HUES6 (cell line): ENCODE measurements at regions not wholly inside any gene's neighbourhood (a gene's known extent, or its start where the extent isn't known, plus 50 kb on each side); places are given as distances from the start of the nearest gene placed in this dataset.

Experiments
- H3K27ac ChIP-seq: 2 replicates; pipeline ENCODE4 v1.7.0; 2013; ENCODE audit warnings: low read depth, mild to moderate bottlenecking, low read length, inconsistent platforms
- H3K27me3 ChIP-seq: 2 replicates; pipeline ENCODE4 v1.6.1; 2013; ENCODE audit warnings: low read length; ENCODE audit not compliant: control insufficient read depth, insufficient read depth
- H3K36me3 ChIP-seq: 2 replicates; pipeline ENCODE4 v1.6.1; 2013; ENCODE audit warnings: low read length; ENCODE audit not compliant: control insufficient read depth, insufficient read depth
- H3K4me1 ChIP-seq: 2 replicates; pipeline ENCODE4 v1.6.1; 2013; ENCODE audit warnings: low read length; ENCODE audit not compliant: control insufficient read depth, insufficient read depth
- H3K4me3 ChIP-seq: 2 replicates; pipeline ENCODE4 v1.5.1; 2013; ENCODE audit warnings: low read depth, low read length
- H3K9ac ChIP-seq: one replicate; pipeline ENCODE4 v1.6.1; 2013; ENCODE audit warnings: mild to moderate bottlenecking, low read length
- H3K9me3 ChIP-seq: 2 replicates; pipeline ENCODE4 v1.6.1; 2013; ENCODE audit warnings: low read depth, low read length; ENCODE audit not compliant: control insufficient read depth, insufficient read depth

GRCh38 chr10:4046030-4046429, 261.0 kb upstream of the KLF6 start:
- H3K27me3 ChIP-seq: no peaks in the 10 kb centered on the region
- no peaks in the 10 kb centered on the region for H3K36me3 ChIP-seq
- no peak overlapping the region for H3K27ac ChIP-seq
- H3K4me3 ChIP-seq: no peak overlapping the region
- H3K9ac ChIP-seq: no peak overlapping the region
- no peaks in the 10 kb centered on the region for H3K4me1 ChIP-seq
- peaks cover 12% of the 10 kb centered on the region for H3K9me3 ChIP-seq

GRCh38 chr10:4043897-4044665, 259.1 kb upstream of the KLF6 start:
- Histone ChIP-seq H3K4me3 (no peak overlapping the region), H3K9ac (no peak overlapping the region), H3K27me3 (no peaks in the 10 kb centered on the region), H3K9me3 (peaks cover 17% of the 10 kb centered on the region), H3K36me3 (no peaks in the 10 kb centered on the region), H3K27ac (no peak overlapping the region), H3K4me1 (no peaks in the 10 kb centered on the region)

- Histone ChIP-seq H3K4me3 (no peak overlapping the region), H3K36me3 (no peaks in the 10 kb centered on the region), H3K9ac (no peak overlapping the region), H3K4me1 (no peaks in the 10 kb centered on the region), H3K9me3 (peaks cover 17% of the 10 kb centered on the region), H3K27me3 (no peaks in the 10 kb centered on the region), H3K27ac (no peak overlapping the region)
Observed at GRCh38 chr10:4041635-4042034, 256.6 kb upstream of the KLF6 start.

DNA sequence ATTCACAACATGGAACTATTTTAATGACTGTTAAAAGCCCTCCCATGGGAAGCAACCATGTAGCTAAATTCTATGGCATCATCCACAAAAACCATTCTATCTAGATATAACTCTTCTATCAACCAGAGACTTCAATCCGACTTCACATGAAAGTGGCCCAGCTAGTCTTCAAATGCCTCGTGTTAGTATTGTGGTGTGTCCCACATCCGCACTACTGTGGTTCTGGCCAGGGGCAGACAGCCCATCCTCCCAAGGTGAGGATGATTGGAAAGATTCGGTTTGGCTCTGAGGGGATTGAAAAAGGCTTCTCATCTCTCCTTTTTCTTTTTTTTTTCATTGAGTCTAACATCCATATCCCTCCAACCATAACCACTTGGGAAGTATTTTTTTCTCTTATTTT, 253.0 kb upstream of the KLF6 start:
- Histone ChIP-seq H3K9ac (no peak overlapping the region), H3K36me3 (no peaks in the 10 kb centered on the region), H3K27ac (no peak overlapping the region), H3K4me1 (no peaks in the 10 kb centered on the region), H3K4me3 (no peak overlapping the region), H3K27me3 (no peaks in the 10 kb centered on the region), H3K9me3 (peaks cover 17% of the 10 kb centered on the region)

- H3K4me3 ChIP-seq: no peak overlapping the region
- H3K9ac ChIP-seq: no peak overlapping the region
- H3K27ac ChIP-seq: no peak overlapping the region
- peaks cover 5% of the 10 kb centered on the region; the same call in 1 of the 2 replicates for H3K9me3 ChIP-seq
- no peaks in the 10 kb centered on the region for H3K4me1 ChIP-seq
- no peaks in the 10 kb centered on the region for H3K36me3 ChIP-seq
- H3K27me3 ChIP-seq: no peaks in the 10 kb centered on the region
Observed at GRCh38 chr10:4035599-4035945, 250.6 kb upstream of the KLF6 start.

GRCh38 chr10:4034907-4035598, 250.0 kb upstream of the KLF6 start:
- H3K4me1 ChIP-seq: no peaks in the 10 kb centered on the region
- peaks cover under 1% of the 10 kb centered on the region; the same call in 1 of the 2 replicates for H3K9me3 ChIP-seq
- H3K36me3 ChIP-seq: no peaks in the 10 kb centered on the region
- H3K4me3 ChIP-seq: no peak overlapping the region
- H3K27me3 ChIP-seq: no peaks in the 10 kb centered on the region
- H3K9ac ChIP-seq: no peak overlapping the region
- no peak overlapping the region for H3K27ac ChIP-seq

DNA sequence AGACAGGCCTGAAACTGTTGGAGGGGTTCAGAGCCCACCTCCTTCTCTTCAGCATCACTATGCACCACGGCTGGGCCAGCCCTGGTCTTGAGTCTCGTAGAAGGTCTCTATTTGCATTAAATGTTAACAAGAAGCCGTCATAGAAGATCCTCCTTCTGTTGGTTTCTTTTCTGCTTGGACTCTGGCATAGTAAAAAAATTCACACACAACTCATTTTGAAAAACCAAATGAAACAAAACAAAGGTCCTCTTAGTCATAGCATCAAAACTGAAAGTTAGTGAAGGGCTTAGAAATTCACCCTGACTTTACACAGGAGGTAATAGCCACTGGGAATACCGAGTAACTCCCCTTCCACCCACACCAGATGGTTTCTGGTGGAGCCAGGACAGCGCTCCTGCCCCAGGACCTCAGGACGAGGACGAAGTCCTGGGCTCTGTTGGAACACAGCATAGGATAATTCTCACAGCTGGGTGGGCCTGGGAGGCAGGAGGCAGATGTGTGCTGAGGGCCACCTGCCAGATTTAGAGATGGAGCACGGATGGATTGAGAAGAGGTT, 248.4 kb upstream of the KLF6 start:
- Histone ChIP-seq H3K36me3 (no peaks in the 10 kb centered on the region), H3K4me1 (no peaks in the 10 kb centered on the region), H3K9ac (no peak overlapping the region), H3K27ac (no peak overlapping the region), H3K9me3 (no peaks in the 10 kb centered on the region), H3K27me3 (no peaks in the 10 kb centered on the region), H3K4me3 (no peak overlapping the region)

DNA sequence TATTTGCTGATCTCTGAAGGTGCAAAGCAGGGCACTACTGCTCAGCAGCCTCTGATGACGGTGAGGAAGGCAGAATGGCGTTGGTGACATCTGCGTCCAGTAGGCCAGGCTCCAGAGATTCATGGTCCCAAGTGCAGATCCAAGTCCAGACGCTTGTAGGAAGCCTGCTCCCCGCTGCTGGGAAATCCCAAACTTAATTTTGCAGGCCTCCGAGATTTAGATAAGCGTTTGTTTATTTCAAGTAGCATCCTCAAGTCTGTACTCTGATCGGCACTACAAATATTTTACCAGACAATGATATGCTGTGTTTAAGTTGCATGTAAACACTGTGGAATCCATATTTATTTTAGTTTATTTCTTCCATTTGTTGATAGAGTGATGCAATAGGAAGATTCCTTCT, 244.9 kb upstream of the KLF6 start:
- H3K4me3 ChIP-seq: no peak overlapping the region
- no peaks in the 10 kb centered on the region for H3K36me3 ChIP-seq
- H3K27ac ChIP-seq: no peak overlapping the region

DNA sequence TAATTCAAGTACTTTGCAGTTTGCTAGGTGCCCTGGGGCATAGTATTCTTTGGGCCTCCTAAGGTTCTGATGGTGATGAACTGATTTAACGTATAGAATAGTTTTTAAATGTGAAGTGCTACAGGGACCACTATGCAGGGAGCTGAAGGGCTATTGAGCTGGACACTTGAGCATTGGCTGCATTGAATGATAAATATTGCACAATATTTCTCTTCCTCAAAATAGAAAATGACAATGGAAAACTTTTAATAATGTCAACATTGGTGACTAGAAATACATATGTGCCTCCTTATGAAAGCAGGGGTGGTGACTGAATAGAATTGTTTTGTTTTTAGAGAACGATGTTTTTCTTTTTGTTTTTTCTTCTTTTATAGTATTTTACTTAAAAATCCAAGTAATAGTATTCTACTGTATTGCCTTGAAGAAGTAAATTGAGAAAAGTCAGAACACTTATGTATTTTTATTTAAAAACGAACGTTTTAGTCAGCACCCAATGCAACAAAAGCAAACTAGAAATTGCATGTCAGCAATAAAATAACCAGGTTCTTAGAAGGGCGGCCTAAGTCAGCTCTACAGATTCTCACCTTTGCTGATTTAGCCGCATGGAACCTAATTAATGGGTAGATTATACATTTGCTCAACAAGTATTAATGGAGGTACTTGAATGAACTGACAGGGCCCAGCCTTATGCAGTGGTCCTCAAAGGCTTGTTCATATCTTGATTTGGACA, 244.0 kb upstream of the KLF6 start:
- Histone ChIP-seq H3K36me3 (no peaks in the 10 kb centered on the region), H3K9ac (no peak overlapping the region), H3K27me3 (no peaks in the 10 kb centered on the region), H3K4me1 (peaks cover 3% of the 10 kb centered on the region; the same call in 1 of the 2 replicates), H3K27ac (no peak overlapping the region), H3K4me3 (no peak overlapping the region), H3K9me3 (no peaks in the 10 kb centered on the region)

More for the DNA sequence above, 244.9 kb upstream of the KLF6 start:
- no peaks in the 10 kb centered on the region for H3K9me3 ChIP-seq
- H3K9ac ChIP-seq: no peak overlapping the region
- H3K27me3 ChIP-seq: no peaks in the 10 kb centered on the region
- H3K4me1 ChIP-seq: peaks cover under 1% of the 10 kb centered on the region; the same call in 1 of the 2 replicates

DNA sequence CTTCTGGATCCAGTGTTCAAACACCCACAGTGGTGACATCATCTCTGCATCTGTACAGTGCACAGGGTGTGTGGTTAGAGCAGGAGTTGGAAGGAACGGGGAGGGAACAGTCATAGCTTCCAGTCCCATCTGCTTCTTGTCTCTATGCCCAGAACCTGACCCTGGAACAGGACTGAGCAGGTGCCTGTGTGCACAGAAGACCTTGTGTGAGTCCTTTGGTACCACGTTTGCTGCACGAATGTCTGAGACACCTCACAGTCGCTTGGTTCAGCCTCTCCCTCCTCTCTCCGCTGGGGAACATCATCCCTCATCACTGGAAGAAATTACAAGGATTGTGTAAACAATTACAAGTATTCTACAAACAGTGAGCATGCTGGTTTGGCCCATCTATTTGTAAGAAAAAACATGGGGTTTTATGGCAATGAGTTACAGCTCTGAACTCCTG, 243.0 kb upstream of the KLF6 start:
- Histone ChIP-seq H3K36me3 (no peaks in the 10 kb centered on the region), H3K27me3 (no peaks in the 10 kb centered on the region), H3K27ac (no peak overlapping the region), H3K4me3 (no peak overlapping the region), H3K9me3 (no peaks in the 10 kb centered on the region), H3K9ac (no peak overlapping the region), H3K4me1 (peaks cover 3% of the 10 kb centered on the region; the same call in 1 of the 2 replicates)
